ENCODE measurements at regions not wholly inside any gene's neighbourhood (a gene's known extent, or its start where the extent isn't known, plus 50 kb on each side); places are given as distances from the start of the nearest gene placed in this dataset.
"Not testable (repeated sequence)": the region's sequence is repeated elsewhere in the genome, so short reads cannot be mapped to it uniquely, and the experiment has no call there.

DNA sequence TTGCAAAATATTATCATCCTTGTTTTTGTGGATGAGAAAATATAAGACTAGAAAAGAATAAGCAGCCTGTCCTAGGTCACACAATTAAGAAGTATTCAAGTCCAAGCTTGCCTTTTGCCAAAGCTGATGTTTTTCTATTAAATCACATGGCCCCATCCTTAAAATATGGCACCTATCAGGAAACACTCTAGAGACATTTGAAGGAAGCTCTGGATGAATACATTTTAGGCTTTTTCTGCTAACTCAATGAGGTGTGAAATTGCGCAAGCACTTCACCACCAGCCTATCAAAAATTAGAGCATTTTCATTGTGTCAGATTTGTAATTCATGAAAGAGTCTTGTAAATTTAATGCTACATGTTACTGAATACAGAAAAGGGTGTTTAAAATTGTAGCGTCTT, 251.1 kb upstream of the MAD2L1 start:
- no peak for DNase-seq (ENCODE audit: low read depth in 4 of 4, low spot score in 3 of 4)

DNA sequence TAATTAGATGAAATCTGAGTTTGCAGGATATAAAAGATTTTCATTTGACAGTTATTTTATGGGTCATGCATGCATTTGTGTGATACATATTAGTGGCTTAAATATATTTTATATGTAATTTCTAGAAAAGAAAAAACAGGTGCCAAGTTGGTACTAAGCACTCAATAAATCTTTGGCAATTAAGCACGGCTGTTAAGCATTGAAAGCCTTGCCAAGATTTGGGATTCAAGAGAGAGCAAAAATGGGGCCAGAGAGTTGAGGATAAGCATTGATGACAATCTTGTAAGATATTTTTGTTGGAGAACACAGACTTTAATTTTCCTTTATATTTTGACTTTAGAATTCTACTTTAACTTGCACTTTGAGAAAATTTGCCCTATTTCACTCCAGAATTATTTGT, 249.8 kb upstream of the MAD2L1 start:
- DNase-seq (ENCODE audit: low read depth in 4 of 4, low spot score in 3 of 4) = no peak

DNA sequence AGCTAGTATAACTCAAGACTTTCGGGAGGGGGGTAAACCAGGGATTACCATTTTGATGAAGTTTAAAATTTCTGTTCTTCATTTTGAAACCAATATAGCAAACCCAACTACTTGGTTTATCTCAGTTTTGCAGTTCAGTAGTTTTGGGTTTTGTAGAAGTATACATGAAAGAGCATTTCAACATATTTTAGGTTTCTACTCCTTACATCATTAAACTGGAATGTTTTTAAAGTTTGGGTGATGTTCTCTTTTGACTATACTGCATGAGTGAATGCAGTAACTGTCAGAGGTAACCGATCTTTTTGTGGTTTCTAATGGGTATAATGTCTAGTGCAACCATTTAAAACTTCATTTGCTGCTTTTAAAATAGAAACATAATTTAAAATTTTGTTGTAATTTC, 248.3 kb upstream of the MAD2L1 start:
- no peak for DNase-seq (ENCODE audit: low read depth in 4 of 4, low spot score in 3 of 4)

DNA sequence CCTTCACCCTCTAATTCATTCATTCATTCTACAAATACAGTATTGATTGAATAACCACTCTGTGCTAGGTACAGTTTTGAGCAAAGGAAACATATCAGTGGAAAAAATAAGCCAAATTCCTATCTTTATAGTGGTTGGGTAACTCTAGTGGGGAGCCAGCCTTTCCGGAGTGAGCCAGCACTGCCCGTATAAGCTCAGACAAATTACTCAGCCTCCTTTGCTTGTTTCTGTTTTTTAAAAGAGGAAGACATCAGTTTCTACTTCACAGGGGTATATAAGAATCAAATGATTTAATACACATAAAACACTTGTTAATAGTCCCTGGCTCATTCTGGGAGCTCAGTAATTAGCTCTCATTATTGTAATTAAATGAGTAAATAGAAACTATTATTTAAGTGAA, 238.2 kb upstream of the MAD2L1 start:
- no peak for DNase-seq (ENCODE audit: low read depth in 4 of 4, low spot score in 3 of 4)

GRCh38 chr4:120299631-120300030, 233.0 kb upstream of the MAD2L1 start:
- DNase-seq (ENCODE audit: low read depth in 4 of 4, low spot score in 3 of 4) = no peak

DNA sequence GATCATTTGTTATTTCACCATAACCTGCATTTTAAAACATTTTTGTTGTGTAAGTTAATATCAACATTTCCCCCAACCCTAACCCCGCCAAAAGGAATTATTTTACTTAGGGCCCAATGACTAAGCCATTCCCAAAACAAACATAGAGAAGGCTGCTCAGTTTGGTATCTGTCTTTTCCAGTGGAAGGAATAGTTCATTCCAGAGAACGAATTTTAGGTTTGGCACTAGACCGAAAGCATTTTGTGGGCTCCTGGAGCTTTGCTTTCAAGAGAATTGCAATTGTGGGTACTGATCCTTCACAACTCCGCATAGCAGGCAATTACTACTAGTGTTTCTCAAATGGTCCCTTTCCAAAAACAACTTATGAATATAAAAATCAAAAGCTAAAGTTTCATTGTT, 226.7 kb upstream of the MAD2L1 start:
- DNase-seq (ENCODE audit: low read depth in 4 of 4, low spot score in 3 of 4) = no peak

DNA sequence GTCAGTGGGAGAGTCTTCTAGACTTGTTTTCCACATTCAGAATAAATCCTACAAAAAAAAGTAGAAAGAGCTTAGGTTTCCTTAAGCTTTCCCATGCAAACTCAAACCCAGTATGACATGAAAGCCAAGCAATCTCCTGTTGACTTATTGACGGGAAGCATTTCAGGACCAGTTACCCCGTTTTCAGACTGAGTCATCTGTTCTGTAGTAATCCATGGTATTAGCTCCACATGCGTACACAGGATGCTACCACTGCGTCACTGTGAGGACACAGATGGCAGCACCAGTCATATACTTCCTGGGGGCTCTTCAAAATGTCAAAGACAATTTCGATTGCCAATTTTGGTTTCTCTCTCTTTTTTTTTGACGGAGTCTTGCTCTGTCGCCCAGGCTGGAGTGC, 224.9 kb upstream of the MAD2L1 start:
- no peak for DNase-seq (ENCODE audit: low read depth in 4 of 4, low spot score in 3 of 4)

- DNase-seq (ENCODE audit: low read depth in 4 of 4, low spot score in 3 of 4) = no peak
Observed at GRCh38 chr4:120290553-120290952, 223.9 kb upstream of the MAD2L1 start.

DNA sequence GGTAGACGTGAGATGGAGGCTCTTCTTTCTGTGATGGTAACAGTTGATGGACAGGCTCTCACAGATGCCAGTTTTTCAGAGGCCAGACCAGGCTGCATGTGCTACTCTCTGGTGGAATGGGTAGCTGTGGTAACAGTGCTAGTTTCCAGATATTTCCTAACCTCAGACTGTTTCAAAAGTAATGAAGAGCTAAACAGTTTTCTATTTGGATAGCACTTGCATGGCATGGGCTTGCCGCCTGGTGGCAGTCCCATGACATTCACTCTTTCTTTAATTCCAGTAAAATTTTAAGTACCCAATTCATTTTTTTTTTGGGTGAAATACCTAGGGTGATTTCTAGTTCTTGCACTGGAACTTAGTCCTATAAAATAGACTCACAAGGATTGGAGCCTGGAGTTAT, 220.2 kb upstream of the MAD2L1 start:
- DNase-seq (ENCODE audit: low read depth in 4 of 4, low spot score in 3 of 4) = no peak

DNA sequence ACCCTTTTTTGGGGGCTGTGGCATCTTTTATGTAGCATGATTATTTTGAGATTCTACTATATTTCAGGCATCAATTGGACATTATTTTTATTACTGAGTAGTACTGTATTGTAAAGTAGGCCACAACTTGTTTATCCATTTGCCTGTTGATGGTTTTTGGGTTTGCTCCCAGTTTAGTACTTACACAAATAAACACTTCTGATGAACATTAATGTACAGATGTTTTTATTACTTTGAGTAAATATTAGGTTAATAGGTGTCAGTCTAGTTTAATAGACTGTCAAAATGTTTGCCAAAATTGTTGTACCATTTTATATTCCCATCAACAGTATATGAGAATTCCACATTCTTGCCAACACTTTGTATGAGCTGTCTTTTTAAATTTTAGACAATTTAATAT, 214.9 kb upstream of the MAD2L1 start:
- DNase-seq (ENCODE audit: low read depth in 4 of 4, low spot score in 3 of 4) = no peak

DNA sequence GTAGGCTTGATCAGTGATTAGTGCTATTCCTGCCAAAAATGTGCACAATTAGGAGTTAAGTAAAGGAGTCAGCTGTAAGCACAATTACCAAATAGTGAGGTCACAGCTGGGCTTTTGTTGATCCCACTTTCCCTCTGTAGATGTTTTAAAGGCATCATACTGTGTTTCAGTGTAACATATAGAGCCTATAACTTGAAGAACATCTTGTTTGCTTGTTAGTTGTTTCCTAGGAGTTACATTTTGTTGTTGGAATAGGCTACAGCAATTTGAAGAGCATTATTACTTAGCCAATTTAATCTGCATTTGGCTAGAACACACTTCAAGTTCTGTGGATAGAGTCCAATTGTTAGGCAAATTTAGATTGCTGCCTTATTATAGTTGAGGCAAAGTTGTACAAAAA, 210.7 kb upstream of the MAD2L1 start:
- no peak for DNase-seq (ENCODE audit: low read depth in 4 of 4, low spot score in 3 of 4)

GRCh38 chr4:120266602-120267001, 200.0 kb upstream of the MAD2L1 start:
- no peak for DNase-seq (ENCODE audit: low read depth in 4 of 4, low spot score in 3 of 4)

GRCh38 chr4:120263618-120264017, 197.0 kb upstream of the MAD2L1 start:
- DNase-seq (ENCODE audit: low read depth in 4 of 4, low spot score in 3 of 4) = no peak

DNA sequence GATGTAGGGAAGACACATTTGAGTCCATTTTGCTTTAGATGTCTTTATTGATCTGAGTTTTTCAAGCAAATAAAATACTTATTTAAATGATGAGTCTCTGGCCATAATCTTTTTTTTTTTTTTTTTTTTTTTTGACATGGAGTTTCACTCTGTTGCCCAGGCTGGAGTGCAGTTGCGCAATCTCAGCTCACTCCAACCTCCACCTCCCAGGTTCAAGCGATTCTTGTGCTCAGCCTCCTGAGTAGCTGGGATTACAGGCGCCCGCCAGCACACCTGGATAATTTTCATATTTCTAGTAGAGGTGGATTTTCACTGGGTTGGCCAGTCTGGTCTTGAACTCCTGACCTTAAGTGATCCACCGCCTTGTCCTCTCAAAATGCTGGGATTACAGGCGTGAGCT, 194.5 kb upstream of the MAD2L1 start:
- DNase-seq (ENCODE audit: low read depth in 4 of 4, low spot score in 3 of 4) = no peak

DNA sequence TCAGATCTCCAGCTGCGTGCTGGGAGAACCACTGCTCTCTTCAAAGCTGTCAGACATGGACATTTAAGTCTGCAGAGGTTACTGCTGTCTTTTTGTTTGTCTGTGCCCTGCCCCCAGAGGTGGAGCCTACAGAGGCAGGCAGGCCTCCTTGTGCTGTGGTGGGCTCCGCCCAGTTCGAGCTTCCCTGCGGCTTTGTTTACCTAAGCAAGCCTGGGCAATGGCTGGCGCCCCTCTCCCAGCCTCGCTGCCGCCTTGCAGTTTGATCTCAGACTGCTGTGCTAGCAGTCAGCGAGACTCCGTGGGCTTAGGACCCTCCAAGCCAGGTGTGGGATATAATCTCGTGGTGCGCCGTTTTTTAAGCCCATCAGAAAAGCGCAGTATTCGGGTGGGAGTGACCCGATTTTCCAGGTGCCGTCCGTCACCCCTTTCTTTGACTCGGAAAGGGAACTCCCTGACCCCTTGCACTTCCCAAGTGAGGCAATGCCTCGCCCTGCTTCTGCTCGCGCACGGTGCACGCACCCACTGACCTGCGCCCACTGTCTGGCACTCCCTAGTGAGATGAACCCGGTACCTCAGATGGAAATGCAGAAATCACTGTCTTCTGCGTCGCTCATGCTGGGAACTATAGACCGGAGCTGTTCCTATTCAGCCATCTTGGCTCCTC, 189.6 kb upstream of the MAD2L1 start:
- DNase-seq (ENCODE audit: low read depth in 4 of 4, low spot score in 3 of 4) = not testable (repeated sequence)

DNA sequence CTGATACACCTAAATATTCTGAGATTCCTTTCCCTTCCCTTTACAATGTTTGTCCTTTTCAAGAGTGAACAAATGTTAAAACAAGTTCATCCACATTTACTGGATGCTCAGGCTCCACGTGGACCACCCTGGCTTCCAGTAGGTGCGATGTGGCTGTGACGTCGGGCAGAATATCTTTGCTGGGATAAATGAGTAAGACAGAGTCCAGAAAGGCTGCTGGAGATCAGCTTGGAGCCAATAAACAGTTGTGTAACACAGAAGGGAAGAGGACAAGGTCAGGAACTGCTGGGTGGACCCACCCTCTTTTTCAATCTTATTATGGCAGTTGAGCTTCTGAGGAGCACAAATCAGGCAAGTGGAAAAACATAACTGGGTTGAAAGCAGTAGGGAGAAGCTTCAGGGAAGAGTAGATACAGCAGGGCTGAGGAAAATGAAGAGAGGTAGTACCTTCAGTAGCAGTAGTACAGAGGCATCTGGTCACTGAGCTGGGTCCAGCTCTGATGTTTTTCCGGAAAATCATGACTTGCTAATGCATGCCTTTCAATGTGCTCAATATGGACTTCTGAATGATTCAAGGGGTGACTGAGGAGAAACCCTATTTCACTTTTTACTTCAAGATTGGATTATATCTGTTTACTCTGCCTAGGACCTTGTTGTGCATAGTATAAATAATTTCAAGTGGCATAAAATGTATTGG, 171.8 kb upstream of the MAD2L1 start:
- no peak for DNase-seq (ENCODE audit: low read depth in 4 of 4, low spot score in 3 of 4)

DNA sequence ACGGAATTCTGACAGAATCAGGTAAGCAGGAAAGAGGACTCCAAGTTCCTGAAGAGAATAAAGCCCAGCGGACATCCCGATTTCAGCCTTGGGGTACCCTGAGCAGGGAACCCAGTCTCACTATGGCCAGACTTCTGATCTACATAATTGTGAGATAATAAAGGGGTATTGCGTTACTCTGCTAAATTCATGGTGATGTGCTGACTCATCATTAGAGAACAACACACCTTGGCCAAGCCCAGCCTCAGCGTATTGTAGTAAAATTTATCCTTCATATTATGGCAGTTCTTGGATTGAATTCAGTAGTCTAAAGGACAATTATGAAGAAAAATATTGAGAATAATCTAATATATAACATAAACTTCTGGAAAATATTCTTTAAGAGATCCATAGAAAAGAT, 170.2 kb upstream of the MAD2L1 start:
- no peak for DNase-seq (ENCODE audit: low read depth in 4 of 4, low spot score in 3 of 4)

DNA sequence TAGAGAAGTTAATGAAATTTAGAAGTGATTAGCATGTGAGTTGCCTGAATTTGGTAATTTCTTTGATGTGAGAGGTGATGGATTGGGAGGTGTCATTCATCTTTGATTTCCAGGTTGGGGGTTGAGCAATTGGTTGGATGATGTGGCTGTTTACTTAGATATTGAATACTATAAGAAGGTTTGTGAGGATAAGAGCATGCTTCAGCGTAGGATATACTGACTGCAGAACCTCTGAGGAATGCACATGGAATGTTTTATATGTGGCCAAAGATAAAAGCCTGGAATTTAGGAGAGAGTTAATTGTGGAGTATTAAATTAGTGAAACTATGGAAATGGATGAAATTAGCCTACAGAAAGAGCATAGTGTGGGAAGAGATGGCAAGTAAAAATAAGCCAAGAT, 165.4 kb upstream of the MAD2L1 start:
- DNase-seq (ENCODE audit: low read depth in 4 of 4, low spot score in 3 of 4) = no peak

GRCh38 chr4:120228086-120228485, 161.4 kb upstream of the MAD2L1 start:
- no peak for DNase-seq (ENCODE audit: low read depth in 4 of 4, low spot score in 3 of 4)

GRCh38 chr4:120227554-120227953, 160.9 kb upstream of the MAD2L1 start:
- DNase-seq (ENCODE audit: low read depth in 4 of 4, low spot score in 3 of 4) = no peak

DNA sequence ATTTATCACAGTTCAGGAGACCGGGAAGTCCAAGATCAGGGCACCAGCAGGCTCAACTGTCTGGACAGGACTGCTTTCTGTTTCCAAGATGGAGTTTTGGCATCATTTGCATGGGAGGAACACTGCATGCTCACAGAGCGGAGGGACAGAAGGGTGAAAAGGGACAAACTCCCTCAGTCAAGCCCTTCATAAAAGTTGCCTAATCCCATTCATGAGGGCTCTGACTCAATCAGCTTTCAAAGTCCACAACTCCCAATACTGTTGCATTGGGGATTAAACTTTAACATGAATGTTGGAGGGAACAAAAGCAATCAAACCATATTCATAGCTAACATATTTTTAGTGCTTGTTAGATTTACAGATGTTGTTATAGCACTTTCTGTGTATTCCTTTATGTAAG, 158.9 kb upstream of the MAD2L1 start:
- DNase-seq (ENCODE audit: low read depth in 4 of 4, low spot score in 3 of 4) = no peak

GRCh38 chr4:120218981-120219380, 152.3 kb upstream of the MAD2L1 start:
- no peak for DNase-seq (ENCODE audit: low read depth in 4 of 4, low spot score in 3 of 4)

GRCh38 chr4:120215350-120215749, 148.7 kb upstream of the MAD2L1 start:
- no peak for DNase-seq (ENCODE audit: low read depth in 4 of 4, low spot score in 3 of 4)

All from left renal pelvis (tissue), 4 donors.